ENCODE measurements at regions not wholly inside any gene's neighbourhood (a gene's known extent, or its start where the extent isn't known, plus 50 kb on each side); places are given as distances from the start of the nearest gene placed in this dataset.
"Not testable (repeated sequence)": the region's sequence is repeated elsewhere in the genome, so short reads cannot be mapped to it uniquely, and the experiment has no call there.

DNA sequence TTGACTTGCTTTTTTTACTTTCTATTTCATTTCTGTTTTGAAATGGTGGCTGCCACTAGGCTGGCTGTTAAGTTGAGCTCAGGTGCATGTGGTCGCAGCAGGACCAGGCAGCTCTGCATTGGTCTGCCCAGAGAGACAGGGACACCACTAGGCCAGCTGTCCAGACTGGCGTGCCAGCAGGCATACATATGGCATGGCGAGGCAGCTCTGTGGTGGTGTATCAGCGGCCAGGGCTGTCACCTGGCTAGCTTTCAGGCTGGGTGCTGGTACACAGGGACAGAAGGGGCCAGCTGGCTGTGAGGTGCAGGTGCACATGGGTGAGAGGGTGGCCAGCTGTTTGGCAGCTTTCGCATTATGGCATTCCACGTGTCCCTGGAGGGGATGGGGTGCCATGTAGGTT lies 654.0 kb upstream of the ACO1 start:
- no peaks in the 10 kb centered on the region for H3K4me1 ChIP-seq (ENCODE audit: insufficient read depth, low read length)
- no peaks in the 10 kb centered on the region for H3K27me3 ChIP-seq (ENCODE audit: insufficient read depth, low read length)
- H3K9me3 ChIP-seq (ENCODE audit: low read depth, low read length) = no peaks in the 10 kb centered on the region
- no peak overlapping the region for H3K4me3 ChIP-seq (ENCODE audit: low read length)

GRCh38 chr9:31733166-31733565 lies 651.3 kb upstream of the ACO1 start:
- H3K9me3 ChIP-seq (ENCODE audit: low read depth, low read length) = no peaks in the 10 kb centered on the region
- no peaks in the 10 kb centered on the region for H3K4me1 ChIP-seq (ENCODE audit: insufficient read depth, low read length)
- H3K4me3 ChIP-seq (ENCODE audit: low read length) = no peak overlapping the region
- no peaks in the 10 kb centered on the region for H3K27me3 ChIP-seq (ENCODE audit: insufficient read depth, low read length)

DNA sequence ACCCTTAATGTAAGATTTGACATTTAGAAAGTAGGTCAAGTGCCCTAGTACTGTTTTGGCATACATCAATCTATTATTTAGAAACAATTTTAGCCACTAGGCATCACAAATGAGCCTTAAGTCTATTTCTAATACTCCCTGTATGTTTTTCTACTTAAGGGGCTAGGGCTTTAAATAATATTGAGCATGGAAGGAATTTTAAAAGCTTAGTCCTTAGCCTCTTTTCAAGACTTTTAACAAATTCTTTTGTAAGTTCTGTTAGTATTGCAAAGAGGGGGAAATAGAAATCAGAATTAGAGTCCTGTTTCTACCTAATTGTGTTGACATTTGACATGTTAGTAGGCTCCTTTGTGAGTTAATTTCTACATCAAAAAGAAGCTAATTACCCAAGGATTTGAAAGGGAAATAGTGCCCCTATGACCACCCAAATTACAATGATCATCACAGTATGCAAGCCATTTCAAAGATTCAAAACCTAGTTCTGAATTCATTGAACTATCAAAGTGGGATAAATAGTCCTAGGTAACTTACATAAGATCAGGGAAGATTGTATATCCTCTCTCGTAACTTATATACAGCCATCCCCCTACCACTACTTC lies 647.8 kb upstream of the ACO1 start:
- Histone ChIP-seq H3K9me3 (ENCODE audit: low read depth, low read length) (no peaks in the 10 kb centered on the region), H3K4me1 (ENCODE audit: insufficient read depth, low read length) (no peaks in the 10 kb centered on the region), H3K4me3 (ENCODE audit: low read length) (no peak overlapping the region), H3K27me3 (ENCODE audit: insufficient read depth, low read length) (no peaks in the 10 kb centered on the region)

DNA sequence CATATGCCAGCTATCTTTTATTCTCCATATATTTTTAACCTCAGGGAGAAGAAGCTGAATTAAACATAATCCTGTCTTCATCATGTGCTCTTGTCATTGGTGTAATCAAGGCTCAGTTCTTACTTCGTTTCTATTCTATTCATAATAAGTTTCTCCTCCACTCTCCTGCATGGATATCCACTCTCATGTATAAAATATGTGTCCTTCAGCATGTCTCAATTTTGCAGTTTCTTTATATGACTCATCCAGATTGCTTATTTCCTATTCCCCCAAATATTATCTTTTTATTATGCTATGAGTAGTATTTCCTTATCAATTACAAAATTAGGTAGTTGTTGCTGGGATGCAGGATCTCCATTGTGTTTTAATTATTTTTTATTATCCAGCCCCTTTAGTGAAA lies 643.7 kb upstream of the ACO1 start:
- no peaks in the 10 kb centered on the region for H3K9me3 ChIP-seq (ENCODE audit: low read depth, low read length)
- H3K4me3 ChIP-seq (ENCODE audit: low read length) = no peak overlapping the region
- no peaks in the 10 kb centered on the region for H3K27me3 ChIP-seq (ENCODE audit: insufficient read depth, low read length)
- H3K4me1 ChIP-seq (ENCODE audit: insufficient read depth, low read length) = no peaks in the 10 kb centered on the region

DNA sequence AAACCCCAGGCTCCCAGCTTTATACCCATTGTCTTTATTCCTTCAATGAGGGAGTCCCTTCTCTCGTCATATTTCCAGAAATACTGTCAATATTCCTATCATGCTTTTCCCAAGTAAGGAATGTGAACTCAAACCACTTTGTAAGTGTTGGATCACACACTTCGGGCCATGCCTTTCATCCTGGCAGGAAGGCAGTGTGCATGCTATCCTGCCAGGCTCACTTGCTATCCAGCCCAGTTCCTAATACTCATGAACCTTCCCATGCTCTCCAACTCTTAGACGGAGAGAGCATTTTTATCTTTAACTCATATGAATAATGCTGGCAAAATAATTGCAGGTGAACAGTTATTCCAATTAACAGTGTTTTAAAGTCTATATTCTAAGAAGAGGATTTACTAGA lies 639.9 kb upstream of the ACO1 start:
- no peak overlapping the region for H3K4me3 ChIP-seq (ENCODE audit: low read length)
- no peaks in the 10 kb centered on the region for H3K27me3 ChIP-seq (ENCODE audit: insufficient read depth, low read length)
- H3K4me1 ChIP-seq (ENCODE audit: insufficient read depth, low read length) = no peaks in the 10 kb centered on the region
- no peaks in the 10 kb centered on the region for H3K9me3 ChIP-seq (ENCODE audit: low read depth, low read length)

GRCh38 chr9:31745468-31745867 lies 639.0 kb upstream of the ACO1 start:
- Histone ChIP-seq H3K4me3 (ENCODE audit: low read length) (no peak overlapping the region), H3K9me3 (ENCODE audit: low read depth, low read length) (no peaks in the 10 kb centered on the region), H3K27me3 (ENCODE audit: insufficient read depth, low read length) (no peaks in the 10 kb centered on the region), H3K4me1 (ENCODE audit: insufficient read depth, low read length) (no peaks in the 10 kb centered on the region)

DNA sequence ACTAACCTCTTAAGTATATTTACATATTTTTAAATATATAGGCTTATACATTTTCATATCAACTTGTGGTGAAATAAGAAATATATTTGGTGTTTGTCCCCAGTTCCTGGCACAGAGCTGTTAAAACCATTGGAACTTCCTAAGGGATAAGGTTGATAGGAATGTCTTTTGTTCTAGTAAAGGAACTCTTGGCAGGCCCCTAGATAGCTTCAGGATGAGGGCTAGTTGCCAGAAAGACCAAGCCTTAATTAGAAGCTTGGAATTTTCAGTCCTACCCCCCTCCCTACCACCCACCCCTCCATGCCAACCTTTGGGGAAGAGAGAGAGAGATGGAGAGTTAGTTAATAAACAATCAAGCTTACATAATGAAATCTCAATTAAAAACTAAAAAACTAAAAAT lies 638.6 kb upstream of the ACO1 start:
- Histone ChIP-seq H3K9me3 (ENCODE audit: low read depth, low read length) (no peaks in the 10 kb centered on the region), H3K27me3 (ENCODE audit: insufficient read depth, low read length) (no peaks in the 10 kb centered on the region), H3K4me3 (ENCODE audit: low read length) (no peak overlapping the region), H3K4me1 (ENCODE audit: insufficient read depth, low read length) (no peaks in the 10 kb centered on the region)

DNA sequence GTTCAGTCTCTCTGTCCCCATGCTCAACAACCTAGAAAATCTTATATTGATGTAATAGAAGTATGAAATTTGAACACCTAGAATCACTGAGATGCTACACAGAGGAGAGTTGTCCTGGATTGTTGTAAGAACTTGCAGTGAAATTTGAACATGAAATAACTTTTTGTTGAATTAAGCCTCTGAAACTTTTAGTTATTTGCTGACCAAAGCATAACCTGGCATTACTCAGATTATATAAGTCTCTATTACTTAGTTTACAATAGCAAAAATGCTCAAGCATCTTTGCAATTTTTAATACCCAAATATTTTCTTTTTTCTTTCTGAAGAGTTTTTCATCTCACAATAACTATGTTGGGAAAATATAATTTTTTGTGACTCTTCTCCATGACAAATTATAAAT lies 630.7 kb upstream of the ACO1 start:
- no peak overlapping the region for H3K4me3 ChIP-seq (ENCODE audit: low read length)
- no peaks in the 10 kb centered on the region for H3K9me3 ChIP-seq (ENCODE audit: low read depth, low read length)
- H3K27me3 ChIP-seq (ENCODE audit: insufficient read depth, low read length) = no peaks in the 10 kb centered on the region
- no peaks in the 10 kb centered on the region for H3K4me1 ChIP-seq (ENCODE audit: insufficient read depth, low read length)

DNA sequence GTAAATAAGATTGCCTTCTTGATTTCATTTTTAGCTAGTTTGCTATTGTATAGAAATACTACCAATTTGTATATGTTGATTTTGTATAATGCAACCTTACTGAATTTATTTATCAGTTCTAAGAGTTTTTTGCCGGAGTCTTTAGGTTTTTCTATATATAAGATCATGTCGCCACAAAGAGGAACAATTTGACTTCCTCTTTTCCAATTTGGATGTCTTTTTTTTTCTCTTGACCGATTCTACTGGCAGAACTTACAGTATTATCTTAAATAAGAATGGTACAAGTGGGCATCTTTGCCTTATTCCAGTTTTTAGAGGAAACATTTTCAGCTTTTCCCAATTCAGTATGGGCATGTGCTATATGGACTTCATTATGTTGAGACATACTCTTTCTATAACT lies 624.7 kb upstream of the ACO1 start:
- Histone ChIP-seq H3K4me1 (ENCODE audit: insufficient read depth, low read length) (no peaks in the 10 kb centered on the region), H3K9me3 (ENCODE audit: low read depth, low read length) (no peaks in the 10 kb centered on the region), H3K27me3 (ENCODE audit: insufficient read depth, low read length) (no peaks in the 10 kb centered on the region), H3K4me3 (ENCODE audit: low read length) (no peak overlapping the region)

- not testable (repeated sequence) for H3K9me3 ChIP-seq (ENCODE audit: low read depth, low read length); H3K4me3 ChIP-seq (ENCODE audit: low read length); H3K4me1 ChIP-seq (ENCODE audit: insufficient read depth, low read length); H3K27me3 ChIP-seq (ENCODE audit: insufficient read depth, low read length)
These were observed 610.4 kb upstream of the ACO1 start for GRCh38 chr9:31774021-31774420.

- peaks cover 7% of the 10 kb centered on the region for H3K9me3 ChIP-seq (ENCODE audit: low read depth, low read length)
- no peak overlapping the region for H3K4me3 ChIP-seq (ENCODE audit: low read length)
- H3K27me3 ChIP-seq (ENCODE audit: insufficient read depth, low read length) = no peaks in the 10 kb centered on the region
- no peaks in the 10 kb centered on the region for H3K4me1 ChIP-seq (ENCODE audit: insufficient read depth, low read length)
These were observed 609.9 kb upstream of the ACO1 start for GRCh38 chr9:31774571-31774970.

GRCh38 chr9:31776471-31776870 lies 608.0 kb upstream of the ACO1 start:
- Histone ChIP-seq H3K4me3 (ENCODE audit: low read length) (no peak overlapping the region), H3K4me1 (ENCODE audit: insufficient read depth, low read length) (no peaks in the 10 kb centered on the region), H3K9me3 (ENCODE audit: low read depth, low read length) (peaks cover 18% of the 10 kb centered on the region), H3K27me3 (ENCODE audit: insufficient read depth, low read length) (no peaks in the 10 kb centered on the region)

DNA sequence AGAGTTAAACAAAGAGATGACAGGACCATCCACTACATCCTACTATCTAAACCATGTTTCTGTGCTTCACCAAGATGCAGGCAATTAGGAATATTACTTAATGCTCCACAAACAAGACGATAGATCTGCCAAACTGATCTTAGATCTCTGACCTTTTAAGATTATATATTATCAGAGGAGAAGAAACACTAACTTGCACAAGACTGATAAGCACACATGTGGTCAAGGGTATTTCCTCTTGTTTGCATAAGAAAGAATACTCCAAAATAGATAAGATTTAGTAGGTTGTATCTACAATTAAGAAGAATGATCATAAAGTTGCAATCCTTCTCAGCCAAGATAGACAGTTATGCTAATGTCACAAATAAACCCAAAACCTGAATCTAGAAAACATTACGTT lies 601.0 kb upstream of the ACO1 start:
- Histone ChIP-seq H3K9me3 (ENCODE audit: low read depth, low read length) (peaks cover 24% of the 10 kb centered on the region), H3K4me3 (ENCODE audit: low read length) (no peak overlapping the region), H3K27me3 (ENCODE audit: insufficient read depth, low read length) (no peaks in the 10 kb centered on the region), H3K4me1 (ENCODE audit: insufficient read depth, low read length) (no peaks in the 10 kb centered on the region)

DNA sequence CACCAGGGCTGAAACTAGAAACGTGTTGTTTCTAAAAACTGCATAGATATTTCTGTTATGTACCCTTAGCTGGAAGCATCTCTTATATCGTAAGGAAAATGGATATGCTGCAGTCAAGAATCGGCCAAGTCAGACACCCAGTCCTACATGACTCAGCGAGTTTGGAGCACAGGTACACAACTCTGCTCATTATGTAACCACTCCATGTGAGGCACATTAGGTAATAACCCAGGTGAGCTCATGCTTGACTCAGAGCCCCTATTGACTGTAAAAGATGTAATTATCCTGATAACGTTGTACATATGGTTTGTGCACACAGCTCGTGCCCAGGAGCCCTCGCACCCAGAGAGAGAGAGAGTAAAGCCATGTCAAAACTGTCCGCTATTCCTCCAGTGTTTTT lies 593.7 kb upstream of the ACO1 start:
- H3K9me3 ChIP-seq (ENCODE audit: low read depth, low read length) = no peaks in the 10 kb centered on the region
- no peaks in the 10 kb centered on the region for H3K27me3 ChIP-seq (ENCODE audit: insufficient read depth, low read length)
- no peak overlapping the region for H3K4me3 ChIP-seq (ENCODE audit: low read length)
- no peaks in the 10 kb centered on the region for H3K4me1 ChIP-seq (ENCODE audit: insufficient read depth, low read length)

GRCh38 chr9:31799953-31800609 lies 584.4 kb upstream of the ACO1 start:
- no peaks in the 10 kb centered on the region for H3K9me3 ChIP-seq (ENCODE audit: low read depth, low read length)
- H3K4me3 ChIP-seq (ENCODE audit: low read length) = no peak overlapping the region
- H3K4me1 ChIP-seq (ENCODE audit: insufficient read depth, low read length) = no peaks in the 10 kb centered on the region
- no peaks in the 10 kb centered on the region for H3K27me3 ChIP-seq (ENCODE audit: insufficient read depth, low read length)

DNA sequence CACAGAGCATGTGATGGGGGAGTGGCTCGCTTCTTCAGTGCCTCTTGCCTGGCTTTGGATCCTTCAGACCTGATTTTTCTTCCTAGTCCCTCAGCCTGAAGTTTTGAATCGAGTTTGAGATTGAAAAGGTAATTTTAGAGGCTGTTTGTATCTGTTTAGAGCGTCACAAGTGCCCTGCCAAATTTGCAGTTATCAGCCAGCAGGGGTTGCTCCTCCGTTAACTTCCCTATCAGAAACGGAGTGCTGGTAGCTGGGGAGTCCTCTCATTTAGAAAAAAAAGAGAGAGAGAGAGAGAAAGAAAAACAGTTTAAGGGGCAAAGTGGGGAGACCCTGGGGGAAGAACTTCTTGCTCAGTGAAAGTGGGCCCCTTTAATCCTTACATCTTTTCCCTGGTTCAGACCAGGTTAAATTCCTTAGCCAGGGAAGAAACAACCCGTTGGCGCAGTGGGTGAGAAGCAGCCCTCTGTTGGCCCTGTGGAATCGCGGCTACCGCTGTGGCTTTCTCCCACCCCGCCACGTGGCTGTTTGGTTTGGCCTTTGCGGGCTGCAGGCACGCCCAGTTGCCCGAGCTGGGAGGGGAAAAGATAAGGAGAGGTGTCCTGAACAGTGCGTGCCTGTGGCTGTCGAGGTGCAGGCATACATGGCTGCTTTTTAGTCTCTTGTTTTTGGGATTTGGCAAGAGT lies 576.7 kb upstream of the ACO1 start:
- H3K9me3 ChIP-seq (ENCODE audit: low read depth, low read length) = no peaks in the 10 kb centered on the region
- no peak overlapping the region for H3K4me3 ChIP-seq (ENCODE audit: low read length)
- H3K4me1 ChIP-seq (ENCODE audit: insufficient read depth, low read length) = no peaks in the 10 kb centered on the region
- no peaks in the 10 kb centered on the region for H3K27me3 ChIP-seq (ENCODE audit: insufficient read depth, low read length)
